ENCODE measurements at regions not wholly inside any gene's neighbourhood (a gene's known extent, or its start where the extent isn't known, plus 50 kb on each side); places are given as distances from the start of the nearest gene placed in this dataset.

DNA sequence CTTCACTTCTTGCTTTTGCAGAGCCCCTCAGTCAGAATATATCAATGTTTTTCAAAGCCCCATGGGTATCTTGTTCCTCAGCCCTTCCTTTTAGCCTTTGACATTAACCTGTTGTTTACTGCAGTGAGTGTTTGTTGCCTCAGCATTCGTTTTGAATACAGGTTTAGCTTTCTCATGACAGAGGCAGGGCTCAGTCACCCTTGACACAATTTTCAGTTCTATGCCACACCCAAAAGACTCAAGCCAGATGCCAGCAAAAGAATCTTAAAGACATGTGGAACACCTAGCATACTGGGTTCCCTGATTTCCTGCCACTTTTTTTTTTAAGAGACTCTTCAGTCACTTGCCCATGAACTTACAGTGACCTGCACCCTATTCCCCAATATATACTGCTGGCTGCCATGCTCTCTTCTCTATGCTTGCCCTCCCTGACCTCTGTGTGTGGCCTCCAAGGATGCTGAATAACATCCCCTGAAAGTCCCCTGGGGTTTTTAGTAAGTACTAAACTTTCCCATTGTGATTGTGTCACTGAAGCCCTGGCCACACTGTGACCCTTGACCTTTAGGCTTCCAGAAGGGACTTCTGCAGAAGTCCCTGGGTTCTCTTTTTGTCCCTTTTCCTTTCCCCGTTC, 1225.5 kb downstream of the TBC1D22A start:
- TF ChIP-seq CTCF (IDR thresholded peaks at IDR 0.05; ENCODE audit: borderline replicate concordance, insufficient read depth, low read depth, low read length), result no peak
- no peak overlapping the region for H3K4me3 ChIP-seq (ENCODE audit: low read depth, low read length)

- no peak overlapping the region for H3K4me3 ChIP-seq (ENCODE audit: low read depth, low read length)
- TF ChIP-seq CTCF (IDR thresholded peaks at IDR 0.05; ENCODE audit: borderline replicate concordance, insufficient read depth, low read depth, low read length), result no peak
Measured at GRCh38 chr22:47976219-47976618, 1213.8 kb downstream of the TBC1D22A start.

GRCh38 chr22:47967831-47968230, 1205.4 kb downstream of the TBC1D22A start:
- no peak overlapping the region for H3K4me3 ChIP-seq (ENCODE audit: low read depth, low read length)
- no peak for TF ChIP-seq CTCF (IDR thresholded peaks at IDR 0.05; ENCODE audit: borderline replicate concordance, insufficient read depth, low read depth, low read length)

- TF ChIP-seq CTCF (IDR thresholded peaks at IDR 0.05; ENCODE audit: borderline replicate concordance, insufficient read depth, low read depth, low read length), result no peak
- no peak overlapping the region for H3K4me3 ChIP-seq (ENCODE audit: low read depth, low read length)
Measured at GRCh38 chr22:47966316-47966715, 1203.9 kb downstream of the TBC1D22A start.

DNA sequence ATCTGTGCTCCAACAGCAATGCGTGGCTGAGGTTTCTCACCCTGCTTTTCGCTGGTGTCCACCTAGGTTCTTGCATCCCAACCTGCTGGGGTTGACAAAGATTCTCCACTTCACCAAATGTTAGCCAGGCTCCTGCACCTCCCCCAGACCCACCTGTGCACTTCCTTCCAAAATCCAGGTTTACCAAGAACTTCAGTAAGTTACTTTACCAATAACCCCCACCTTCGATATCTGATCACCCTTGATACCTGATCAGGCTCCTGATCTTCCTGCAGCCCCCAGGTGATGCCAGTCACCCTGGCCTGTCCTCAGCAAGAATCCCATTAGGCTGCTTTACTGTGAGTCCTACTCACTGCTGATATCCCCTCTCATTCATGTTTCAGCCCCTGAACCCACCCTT, 1203.4 kb downstream of the TBC1D22A start:
- TF ChIP-seq CTCF (IDR thresholded peaks at IDR 0.05; ENCODE audit: borderline replicate concordance, insufficient read depth, low read depth, low read length), result no peak

GRCh38 chr22:47965066-47965465, 1202.6 kb downstream of the TBC1D22A start:
- H3K4me3 ChIP-seq (ENCODE audit: low read depth, low read length), result no peak overlapping the region
- no peak for TF ChIP-seq CTCF (IDR thresholded peaks at IDR 0.05; ENCODE audit: borderline replicate concordance, insufficient read depth, low read depth, low read length)

More for the DNA sequence above, 1203.4 kb downstream of the TBC1D22A start:
- no peak overlapping the region for H3K4me3 ChIP-seq (ENCODE audit: low read depth, low read length)

DNA sequence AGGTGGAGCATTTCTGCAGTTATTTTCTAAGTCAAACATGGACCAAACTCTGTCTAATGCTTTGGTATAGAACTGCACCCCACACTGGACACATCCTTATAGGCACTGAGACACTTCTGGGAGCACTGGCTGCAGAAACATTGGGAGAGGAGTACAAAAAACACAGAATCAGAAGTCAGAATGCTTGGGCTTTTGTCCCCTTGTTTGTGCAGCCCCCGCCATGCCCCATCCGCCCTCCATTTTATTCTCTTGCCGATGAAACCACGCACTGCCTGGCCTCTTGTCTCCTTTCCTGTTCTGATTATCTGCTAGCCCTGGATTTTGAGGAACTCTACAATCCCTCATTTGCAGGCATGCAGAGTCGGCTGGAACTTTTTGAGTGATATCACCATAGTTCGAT, 1201.2 kb downstream of the TBC1D22A start:
- no peak for TF ChIP-seq CTCF (IDR thresholded peaks at IDR 0.05; ENCODE audit: borderline replicate concordance, insufficient read depth, low read depth, low read length)
- no peak overlapping the region for H3K4me3 ChIP-seq (ENCODE audit: low read depth, low read length)
